ENCODE measurements at regions not wholly inside any gene's neighbourhood (a gene's known extent, or its start where the extent isn't known, plus 50 kb on each side); places are given as distances from the start of the nearest gene placed in this dataset.

- TF ChIP-seq CTCF (IDR thresholded peaks at IDR 0.05) (no peak), POLR2AphosphoS5 (IDR thresholded peaks at IDR 0.05) (no peak), EP300 (IDR thresholded peaks at IDR 0.05) (no peak), POLR2A (IDR thresholded peaks at IDR 0.05) (no peak)
These were observed 239.7 kb upstream of the KLF6 start for GRCh38 chr10:4024516-4025245.
